ENCODE measurements at regions not wholly inside any gene's neighbourhood (a gene's known extent, or its start where the extent isn't known, plus 50 kb on each side); places are given as distances from the start of the nearest gene placed in this dataset.

DNA sequence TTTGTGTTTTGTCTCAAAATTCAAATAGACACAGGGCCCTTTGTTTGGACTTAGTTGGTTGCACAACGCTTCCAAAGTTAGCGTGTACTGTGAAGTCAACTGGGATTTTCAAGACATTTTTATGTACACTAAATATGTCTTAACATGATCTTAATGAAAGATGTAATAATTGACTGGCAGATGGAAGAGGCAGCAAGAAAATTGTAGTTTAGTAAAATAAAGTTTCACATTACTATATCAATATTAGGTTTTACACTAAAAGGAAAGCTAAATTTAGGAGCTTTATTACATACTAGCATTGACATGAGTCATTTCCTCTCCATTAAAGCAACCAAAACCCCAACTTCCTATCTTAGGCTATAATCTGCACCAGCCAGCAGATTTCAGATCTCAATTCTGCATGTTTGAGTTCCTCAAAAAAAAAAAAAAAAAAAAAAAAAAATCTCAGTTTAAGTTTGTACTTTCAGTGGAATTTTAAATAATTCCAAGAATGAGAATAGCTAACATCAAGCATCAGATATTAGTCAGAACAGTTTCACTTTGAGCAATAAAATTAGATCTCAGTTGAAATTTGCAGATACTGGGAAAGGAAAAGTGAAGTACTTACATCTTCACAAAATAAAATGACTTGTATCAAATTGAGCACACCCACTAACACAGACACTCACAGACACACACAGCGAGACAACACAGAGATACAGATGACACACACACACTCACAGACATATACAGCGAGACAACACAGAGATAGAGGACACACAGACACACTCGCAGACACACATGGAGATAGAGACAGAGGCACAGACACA is 346.6 kb upstream of the KLF6 start:
- H3K27ac ChIP-seq (ENCODE audit: control insufficient read depth, insufficient read depth, low read length) = peak overlapping the region; percentile 15
- no peaks in the 10 kb centered on the region for H3K9me1 ChIP-seq (ENCODE audit: control insufficient read depth, extremely low read depth, insufficient read depth, low read length)
- dilution Hi-C loops (cut with MboI; ENCODE audit: extremely low pct_ligation_motif_present, low sequenced_read_pairs) = no loop called here
- DNase-seq (ENCODE audit: low read depth, low spot score) (no peak), FAIRE-seq (peak; percentile 32)
- no peaks in the 10 kb centered on the region for H3K79me2 ChIP-seq (ENCODE audit: control insufficient read depth, insufficient read depth, low read length)
- no peaks in the 10 kb centered on the region for H3K27me3 ChIP-seq (ENCODE audit: control insufficient read depth, extremely low read depth, insufficient read depth, low read length)
- no peak overlapping the region for H3K9ac ChIP-seq (ENCODE audit: control insufficient read depth, extremely low read depth, insufficient read depth, low read length)
- H3K9me3 ChIP-seq (ENCODE audit: control insufficient read depth, low read depth, low read length) = no peaks in the 10 kb centered on the region
- H3K36me3 ChIP-seq (ENCODE audit: control insufficient read depth in 2 of 2, extremely low read depth in 1 of 2, insufficient read depth in 2 of 2, low read length in 2 of 2) = no peaks in the 10 kb centered on the region
- peak overlapping the region; percentile 84 for H2AFZ ChIP-seq (ENCODE audit: control insufficient read depth, low read length)
- no peaks in the 10 kb centered on the region for H4K20me1 ChIP-seq (ENCODE audit: control insufficient read depth, extremely low read depth, insufficient read depth, low read length)
- peak overlapping the region; percentile 53 for H3K4me2 ChIP-seq (ENCODE audit: control insufficient read depth, extremely low read depth, insufficient read depth, low read depth, low read length)
- no peak overlapping the region for H3K4me3 ChIP-seq (ENCODE audit: control insufficient read depth in 2 of 3, extremely low read depth in 1 of 3, insufficient read depth in 2 of 3, low read depth in 1 of 3, low read length in 3 of 3)
- TF ChIP-seq, protein P1, sequence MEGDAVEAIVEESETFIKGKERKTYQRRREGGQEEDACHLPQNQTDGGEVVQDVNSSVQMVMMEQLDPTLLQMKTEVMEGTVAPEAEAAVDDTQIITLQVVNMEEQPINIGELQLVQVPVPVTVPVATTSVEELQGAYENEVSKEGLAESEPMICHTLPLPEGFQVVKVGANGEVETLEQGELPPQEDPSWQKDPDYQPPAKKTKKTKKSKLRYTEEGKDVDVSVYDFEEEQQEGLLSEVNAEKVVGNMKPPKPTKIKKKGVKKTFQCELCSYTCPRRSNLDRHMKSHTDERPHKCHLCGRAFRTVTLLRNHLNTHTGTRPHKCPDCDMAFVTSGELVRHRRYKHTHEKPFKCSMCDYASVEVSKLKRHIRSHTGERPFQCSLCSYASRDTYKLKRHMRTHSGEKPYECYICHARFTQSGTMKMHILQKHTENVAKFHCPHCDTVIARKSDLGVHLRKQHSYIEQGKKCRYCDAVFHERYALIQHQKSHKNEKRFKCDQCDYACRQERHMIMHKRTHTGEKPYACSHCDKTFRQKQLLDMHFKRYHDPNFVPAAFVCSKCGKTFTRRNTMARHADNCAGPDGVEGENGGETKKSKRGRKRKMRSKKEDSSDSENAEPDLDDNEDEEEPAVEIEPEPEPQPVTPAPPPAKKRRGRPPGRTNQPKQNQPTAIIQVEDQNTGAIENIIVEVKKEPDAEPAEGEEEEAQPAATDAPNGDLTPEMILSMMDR (optimal IDR thresholded peaks at IDR 0.05 in 1 of 3, IDR thresholded peaks at IDR 0.05 in 1 of 3, conservative IDR thresholded peaks at IDR 0.05 in 1 of 3; ENCODE audit: extremely low read depth in 1 of 3, insufficient read depth in 2 of 3, low read length in 3 of 3) = no peak
- TF ChIP-seq EZH2 (IDR thresholded peaks at IDR 0.05; ENCODE audit: low read length) = no peak
- peaks cover 21% of the 10 kb centered on the region for H3K4me1 ChIP-seq (ENCODE audit: control insufficient read depth, extremely low read depth, insufficient read depth, low read length)

GRCh38 chr10:4130685-4131084 is 345.7 kb upstream of the KLF6 start:
- H3K27ac ChIP-seq (ENCODE audit: control insufficient read depth, insufficient read depth, low read length) = no peak overlapping the region
- H3K79me2 ChIP-seq (ENCODE audit: control insufficient read depth, insufficient read depth, low read length) = no peaks in the 10 kb centered on the region
- no peak overlapping the region for H3K4me2 ChIP-seq (ENCODE audit: control insufficient read depth, extremely low read depth, insufficient read depth, low read depth, low read length)
- H3K9me3 ChIP-seq (ENCODE audit: control insufficient read depth, low read depth, low read length) = no peaks in the 10 kb centered on the region
- no peak overlapping the region for H2AFZ ChIP-seq (ENCODE audit: control insufficient read depth, low read length)
- H3K36me3 ChIP-seq (ENCODE audit: control insufficient read depth in 2 of 2, extremely low read depth in 1 of 2, insufficient read depth in 2 of 2, low read length in 2 of 2) = no peaks in the 10 kb centered on the region
- DNase-seq (ENCODE audit: low read depth, low spot score) (no peak), FAIRE-seq (no peak)
- H4K20me1 ChIP-seq (ENCODE audit: control insufficient read depth, extremely low read depth, insufficient read depth, low read length) = no peaks in the 10 kb centered on the region
- H3K27me3 ChIP-seq (ENCODE audit: control insufficient read depth, extremely low read depth, insufficient read depth, low read length) = no peaks in the 10 kb centered on the region
- H3K9ac ChIP-seq (ENCODE audit: control insufficient read depth, extremely low read depth, insufficient read depth, low read length) = no peak overlapping the region
- H3K9me1 ChIP-seq (ENCODE audit: control insufficient read depth, extremely low read depth, insufficient read depth, low read length) = no peaks in the 10 kb centered on the region
- TF ChIP-seq, protein P1 (optimal IDR thresholded peaks at IDR 0.05 in 1 of 3, IDR thresholded peaks at IDR 0.05 in 1 of 3, conservative IDR thresholded peaks at IDR 0.05 in 1 of 3; ENCODE audit: extremely low read depth in 1 of 3, insufficient read depth in 2 of 3, low read length in 3 of 3) = no peak
- H3K4me1 ChIP-seq (ENCODE audit: control insufficient read depth, extremely low read depth, insufficient read depth, low read length) = peaks cover 21% of the 10 kb centered on the region
- dilution Hi-C loops (cut with MboI; ENCODE audit: extremely low pct_ligation_motif_present, low sequenced_read_pairs) = no loop called here
- no peak overlapping the region for H3K4me3 ChIP-seq (ENCODE audit: control insufficient read depth in 2 of 3, extremely low read depth in 1 of 3, insufficient read depth in 2 of 3, low read depth in 1 of 3, low read length in 3 of 3)

Data from keratinocyte (primary cell).